NCI-H1930 (cell line): ENCODE measurements at regions not wholly inside any gene's neighbourhood (a gene's known extent, or its start where the extent isn't known, plus 50 kb on each side); places are given as distances from the start of the nearest gene placed in this dataset.

Experiments
- DNase-seq, 2 experiments: peaks; one replicate each; lab custom pipeline; 2025; lab: John Stamatoyannopoulos, UW

DNA sequence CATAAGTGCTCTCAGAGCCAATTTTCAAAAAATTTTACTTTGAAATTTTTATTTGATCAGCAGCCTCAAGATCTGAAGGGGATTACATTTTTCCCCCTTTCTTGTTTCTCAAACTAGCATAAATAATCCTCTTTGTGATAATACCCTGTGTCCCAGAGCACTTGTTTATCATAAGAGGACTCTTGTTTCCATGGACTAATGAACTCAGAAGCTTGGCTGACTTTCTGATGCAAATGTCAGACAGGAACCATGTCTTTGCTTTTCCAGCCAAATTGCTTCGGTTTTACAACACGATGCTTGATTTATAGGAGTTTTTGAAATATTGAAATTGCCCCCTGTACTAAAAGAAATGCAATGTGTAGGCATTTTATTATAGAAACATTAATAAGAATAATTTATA is 859.3 kb upstream of the LCORL start:
- no peak for DNase-seq

DNA sequence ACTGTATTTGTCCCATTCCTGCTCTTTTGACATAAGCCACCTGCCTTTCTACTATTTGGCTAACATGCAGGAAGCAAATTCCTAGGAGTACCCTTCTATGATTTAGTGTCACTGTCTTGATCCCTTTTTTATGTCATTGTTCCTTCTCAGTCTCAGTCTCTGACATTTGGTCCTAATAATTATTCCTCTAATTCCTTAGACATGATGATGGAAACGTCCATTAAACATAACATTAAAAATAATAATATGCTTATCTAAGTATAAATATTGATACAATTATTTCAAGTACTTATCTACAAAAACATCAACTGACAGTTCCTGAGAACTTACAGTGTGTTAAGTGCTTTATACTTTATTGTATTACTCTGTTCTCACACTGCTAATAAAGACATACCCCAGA is 857.0 kb upstream of the LCORL start:
- no peak for DNase-seq

DNA sequence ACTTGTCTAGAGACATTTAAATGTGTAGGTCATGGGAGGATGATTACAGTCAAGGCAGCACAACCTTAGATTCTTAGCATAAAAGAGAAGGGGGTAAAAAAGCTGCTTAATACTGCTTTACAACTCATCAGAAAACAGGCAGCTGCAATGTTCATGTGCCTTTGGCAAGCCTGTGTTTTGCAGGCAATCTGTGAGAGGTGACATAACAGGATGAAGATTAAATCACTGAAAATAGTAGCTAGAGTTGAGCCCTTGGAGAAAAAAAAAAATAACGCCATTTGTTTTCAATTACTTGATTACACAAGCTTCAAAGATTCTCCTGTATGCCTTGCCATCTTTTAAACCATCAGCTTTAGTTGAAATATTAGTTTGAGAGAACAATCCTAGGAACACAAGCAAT is 847.6 kb upstream of the LCORL start:
- peak in 1 of 2 experiments; percentile 37 for DNase-seq

DNA sequence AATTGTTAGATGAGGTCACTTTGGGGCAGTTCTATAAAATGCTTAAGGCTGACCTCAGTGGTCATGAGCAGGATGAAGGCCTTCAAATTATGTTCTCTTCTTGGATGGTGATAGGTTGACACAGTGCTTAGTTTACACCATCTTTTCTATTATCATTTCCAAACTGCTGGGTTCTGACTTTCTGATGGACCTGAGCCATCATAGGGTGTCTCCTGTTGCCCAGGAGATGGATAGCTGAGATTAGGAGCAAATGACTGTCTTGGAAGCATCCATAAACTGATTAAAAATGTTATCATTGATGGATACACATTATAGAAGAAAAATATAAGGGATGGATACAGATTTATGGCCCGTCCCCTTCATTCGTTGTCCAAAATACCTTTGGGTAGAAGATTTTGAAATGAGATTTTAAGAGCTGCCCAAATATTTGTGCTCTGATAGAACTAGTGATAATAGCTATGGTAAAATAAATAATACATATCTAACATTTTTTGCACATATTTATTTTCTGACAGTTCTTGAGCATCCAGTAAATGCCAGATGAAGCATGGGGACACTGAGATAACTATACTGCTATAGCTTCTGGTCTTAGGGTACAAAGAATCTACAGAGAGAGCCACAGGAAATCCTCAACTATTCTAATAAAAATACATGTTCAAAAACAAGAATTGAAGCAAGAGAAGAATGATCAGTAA is 839.4 kb upstream of the LCORL start:
- no peak for DNase-seq

DNA sequence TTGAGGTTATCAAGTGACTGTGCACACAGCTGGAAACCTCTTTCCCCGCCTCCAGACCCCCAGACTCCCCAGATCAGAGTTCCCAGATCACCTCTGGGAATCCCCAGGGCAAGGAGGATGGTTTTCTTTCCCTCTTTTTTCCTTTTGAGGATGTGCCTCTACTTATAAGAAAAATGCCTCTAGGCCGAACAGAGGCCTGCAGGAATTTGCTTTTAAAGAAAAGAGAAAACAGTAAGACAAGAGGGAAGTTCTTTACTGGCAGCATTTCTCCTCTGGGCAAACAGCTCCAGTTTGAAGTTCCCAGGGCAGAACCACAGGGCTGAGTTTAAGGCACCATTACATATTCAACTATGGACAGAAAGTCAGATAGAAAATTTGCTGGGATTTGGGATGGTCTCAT is 837.9 kb upstream of the LCORL start:
- DNase-seq: no peak

DNA sequence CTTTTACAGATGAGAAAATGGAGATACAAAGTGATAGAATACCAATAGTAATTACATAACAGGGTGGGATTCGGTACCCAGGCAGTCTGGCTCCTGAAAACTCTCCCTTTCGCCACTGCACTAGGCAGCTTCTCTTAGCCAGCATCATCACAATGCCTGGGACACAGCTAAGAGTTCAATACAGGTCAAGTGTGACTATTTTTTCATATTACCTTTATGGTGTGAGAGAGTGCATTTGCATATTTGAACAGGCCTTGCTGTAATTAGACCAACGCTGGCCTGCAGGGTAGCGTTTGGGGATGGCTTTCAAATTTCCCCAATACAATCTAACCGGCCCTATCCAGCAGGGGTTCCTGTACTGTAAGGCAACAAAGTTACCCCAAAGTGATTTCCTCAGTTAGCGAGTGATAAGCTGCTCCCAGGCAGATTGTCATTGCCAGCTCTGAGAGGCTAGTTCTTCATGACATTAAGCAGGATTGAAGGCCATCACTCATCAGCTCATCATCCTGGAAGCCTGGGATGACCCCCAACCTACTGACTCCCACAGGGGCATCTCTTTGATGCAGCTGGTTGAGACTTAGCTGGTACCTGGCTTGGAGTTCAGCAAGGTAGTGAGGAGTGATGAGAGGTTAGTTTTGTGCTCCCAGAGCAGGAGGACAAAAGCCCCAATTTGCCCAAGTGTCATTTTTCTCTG is 836.8 kb upstream of the LCORL start:
- no peak for DNase-seq

DNA sequence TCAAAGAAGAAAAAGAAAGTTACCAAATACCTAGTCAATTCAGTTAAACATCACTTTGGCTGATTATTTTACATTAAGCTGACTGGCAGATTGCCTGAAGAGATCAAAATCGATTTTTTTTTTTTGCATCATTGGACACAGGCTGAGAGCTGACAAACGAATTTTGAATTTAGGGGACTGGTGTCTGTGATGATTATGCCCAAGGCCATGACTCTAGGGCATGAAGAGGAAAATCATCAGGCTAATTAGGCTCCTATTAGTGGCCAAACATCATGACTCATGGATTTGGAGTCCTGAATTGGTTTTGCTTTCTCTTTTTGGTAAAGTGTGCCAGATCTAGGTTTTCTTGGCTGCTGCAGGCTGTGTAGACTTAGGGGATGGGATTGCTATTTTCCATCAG is 829.3 kb upstream of the LCORL start:
- DNase-seq: peak; percentile 6 to 9

DNA sequence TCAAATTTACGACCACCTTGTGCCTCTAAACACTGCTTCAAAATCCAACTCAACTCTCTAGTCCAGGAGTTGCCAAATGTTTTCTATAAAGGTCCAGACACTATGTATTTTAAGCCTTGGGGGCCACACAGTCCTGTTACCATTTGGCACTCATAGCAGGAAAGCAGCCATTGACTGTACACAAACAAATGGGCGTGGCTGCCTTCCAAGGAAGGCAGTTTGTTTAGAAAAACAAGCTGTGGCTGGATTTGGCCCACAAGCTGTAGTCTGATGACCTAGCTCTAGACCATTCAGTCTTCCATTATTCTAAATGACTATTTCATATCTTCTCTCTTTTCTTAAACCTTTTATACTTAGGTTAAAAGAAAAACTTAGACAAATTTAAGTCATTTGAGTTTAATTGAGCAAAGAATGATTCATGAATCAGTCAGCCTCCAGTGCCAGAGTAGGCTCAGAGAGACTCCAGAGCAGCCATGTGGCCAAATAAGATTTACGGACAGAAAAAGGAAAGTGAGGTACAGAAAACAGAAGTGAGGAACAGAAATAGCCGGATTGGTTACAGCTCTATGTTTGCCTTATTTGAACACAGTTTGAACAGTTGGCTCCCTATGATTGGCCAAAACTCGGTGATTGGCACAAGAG is 825.8 kb upstream of the LCORL start:
- no peak for DNase-seq

DNA sequence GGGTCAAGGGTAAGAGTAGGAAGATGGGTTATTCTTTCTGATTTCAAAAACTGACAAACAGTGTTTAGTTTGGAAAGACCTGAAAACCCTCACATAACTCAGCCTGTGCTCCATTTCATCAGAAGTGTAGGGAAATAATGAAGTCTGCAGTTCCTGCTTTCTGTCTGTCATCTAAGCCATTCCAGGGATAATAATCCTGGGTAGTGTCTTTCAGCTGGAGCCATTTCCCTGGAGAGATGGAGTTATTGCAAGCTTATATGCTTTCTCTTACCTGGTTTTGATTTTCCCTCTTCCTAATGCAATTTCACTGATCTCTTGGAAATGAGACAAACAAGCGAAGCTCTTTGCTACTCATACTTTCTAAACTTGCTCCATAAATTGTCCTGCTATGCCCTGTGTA is 824.8 kb upstream of the LCORL start:
- DNase-seq: no peak

DNA sequence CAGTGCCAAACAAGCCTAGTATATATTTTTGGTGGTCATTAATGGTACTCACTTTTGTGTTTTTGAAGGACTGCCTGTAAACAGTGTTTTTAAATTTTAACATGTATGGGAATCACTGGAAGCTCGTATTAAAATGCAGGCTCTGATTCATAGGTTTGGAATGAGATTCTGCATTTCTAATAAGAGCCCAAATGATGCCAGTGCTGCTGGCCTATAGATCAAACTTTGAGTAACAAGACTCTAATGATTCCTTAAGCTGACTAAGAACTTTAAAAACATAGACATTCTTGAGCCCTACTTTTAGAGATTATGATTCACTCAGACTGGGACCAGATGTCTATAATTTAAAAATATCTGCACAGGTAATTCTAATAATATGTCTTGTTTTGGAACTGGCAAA is 823.2 kb upstream of the LCORL start:
- DNase-seq: no peak

DNA sequence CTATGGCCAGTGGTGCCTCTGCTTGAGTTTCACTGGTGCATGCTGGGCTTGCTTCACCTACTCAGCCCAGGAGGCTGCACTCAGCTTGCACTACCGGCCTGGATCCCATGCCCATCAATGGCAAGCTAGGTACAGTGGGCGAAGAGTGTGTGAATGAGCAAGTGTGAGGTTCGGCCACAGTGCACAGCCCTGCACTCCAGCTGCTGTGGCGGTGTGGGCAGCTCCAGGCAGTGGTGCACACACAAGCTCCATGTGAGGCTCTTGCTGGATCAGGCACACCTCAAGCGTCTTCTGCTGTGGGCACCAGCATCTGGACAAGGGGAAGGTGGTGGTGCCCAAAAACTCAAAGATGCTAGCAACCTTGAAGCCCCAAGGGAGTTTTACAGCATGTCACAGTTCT is 820.9 kb upstream of the LCORL start:
- DNase-seq: no peak

DNA sequence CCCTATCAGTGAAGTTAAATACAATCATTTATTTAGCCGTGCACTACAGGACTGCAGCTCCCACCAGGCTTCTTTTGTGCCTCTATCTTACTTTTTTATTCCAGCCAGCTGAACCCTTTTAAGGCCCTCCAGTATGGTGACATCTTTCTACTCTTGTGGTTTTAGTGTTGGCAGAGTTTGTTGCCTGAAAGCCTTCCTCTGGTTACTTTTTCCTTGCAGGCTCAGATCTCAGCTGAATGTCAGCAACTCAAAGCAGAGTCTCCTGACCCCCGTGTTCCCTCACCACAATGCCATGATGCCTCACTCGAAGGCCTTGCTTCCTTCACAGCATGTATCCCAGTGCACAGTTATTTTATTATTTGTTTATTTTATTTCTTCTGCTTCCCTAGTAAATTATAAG is 818.9 kb upstream of the LCORL start:
- DNase-seq: no peak

DNA sequence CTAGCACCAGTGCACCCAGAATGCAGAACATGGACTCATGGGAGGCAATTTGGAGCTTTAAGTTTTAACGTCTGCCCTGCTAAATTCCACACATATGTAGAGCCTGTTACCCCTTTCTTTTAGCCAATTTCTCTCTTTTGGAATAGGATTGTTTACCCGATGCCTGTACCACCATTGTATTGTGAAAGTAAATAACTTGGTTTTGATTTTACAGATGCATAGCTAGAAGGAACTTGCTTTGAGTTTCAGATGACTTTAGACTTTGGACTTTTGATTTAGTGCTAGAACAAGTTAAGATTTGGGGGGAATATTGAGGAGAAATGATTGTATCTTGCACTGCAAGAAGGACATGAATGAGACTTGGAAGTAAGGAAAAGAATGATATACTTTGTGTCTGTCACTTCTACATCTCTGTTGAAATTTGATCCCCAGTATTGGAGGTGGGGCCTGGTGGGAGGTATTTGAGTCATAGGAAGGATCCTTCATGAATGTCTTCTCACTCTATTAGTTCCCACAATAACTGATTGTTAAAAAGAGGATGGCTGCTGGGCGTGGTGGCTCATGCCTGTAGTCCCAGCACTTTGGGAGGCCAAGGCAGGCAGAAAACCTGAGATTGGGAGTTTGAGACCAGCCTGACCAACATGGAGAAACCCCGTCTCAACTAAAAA is 794.8 kb upstream of the LCORL start:
- DNase-seq: no peak

DNA sequence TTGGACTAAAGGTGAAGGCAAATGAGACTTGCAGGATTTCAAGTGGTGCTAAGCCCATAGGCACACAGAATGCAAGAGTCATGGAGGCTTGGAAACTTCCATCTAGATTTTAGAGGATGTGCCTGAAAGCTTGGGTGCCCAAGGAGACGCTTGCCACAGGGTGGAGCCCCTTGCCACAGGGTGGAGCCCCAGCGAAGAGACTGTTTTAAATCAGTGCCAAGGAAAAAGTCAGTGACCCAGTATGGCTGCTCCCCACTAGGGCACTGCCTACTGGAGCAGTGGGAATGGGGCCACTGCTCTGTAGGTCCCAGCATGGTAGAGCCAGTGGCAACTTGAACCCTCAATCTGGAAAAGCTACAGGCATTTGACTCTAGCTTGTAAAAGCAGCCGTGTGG is 794.2 kb upstream of the LCORL start:
- no peak for DNase-seq

DNA sequence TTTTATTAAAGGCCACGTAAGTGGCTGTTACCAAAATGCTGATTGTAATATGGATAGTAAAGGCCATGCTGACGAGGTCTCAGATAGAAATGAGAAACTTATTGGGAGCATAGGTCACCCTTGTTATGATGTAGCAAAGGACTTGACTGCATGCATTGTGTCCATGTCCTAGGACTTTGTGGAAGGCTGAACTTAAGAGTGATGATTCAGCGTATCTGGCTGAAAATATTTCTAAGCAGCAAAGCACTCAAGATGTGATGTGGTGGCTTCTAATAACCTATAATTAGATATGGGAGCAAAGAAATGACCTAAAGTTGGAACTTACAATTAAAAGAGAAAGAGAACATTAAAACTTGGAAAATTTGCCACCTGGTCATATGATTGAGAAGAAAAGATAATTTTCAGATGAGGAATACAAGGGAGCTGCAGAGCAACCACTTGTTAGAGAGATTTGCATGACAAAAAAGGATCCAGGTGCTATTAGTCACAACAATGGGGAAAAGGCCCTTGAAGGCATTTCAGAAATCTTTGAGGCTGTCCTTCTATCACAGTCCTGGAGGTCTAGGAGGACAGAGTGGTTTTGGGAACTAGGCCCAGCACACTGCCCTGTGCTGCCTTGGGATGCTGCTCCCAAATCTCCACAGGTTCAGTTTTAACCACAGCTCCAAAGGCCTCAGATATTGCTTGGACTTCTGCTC is 793.7 kb upstream of the LCORL start:
- DNase-seq: no peak

DNA sequence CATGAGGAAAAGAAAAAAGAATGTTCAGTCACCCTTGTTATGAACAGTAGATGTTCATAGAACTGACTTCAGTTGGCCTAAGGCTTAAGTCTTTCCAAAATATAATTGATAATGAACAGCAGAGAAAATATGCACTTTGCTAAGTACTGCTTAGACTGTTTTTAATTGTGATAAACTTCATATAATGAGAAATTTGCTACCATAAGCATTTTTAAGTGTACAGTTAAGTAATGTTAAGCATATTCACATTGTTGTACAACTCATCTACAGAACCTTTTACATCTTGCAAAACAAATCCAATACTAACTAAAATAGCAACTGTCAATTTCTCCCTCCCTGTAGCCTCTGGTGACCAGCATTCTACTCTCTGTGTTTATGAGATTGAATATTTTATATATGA is 792.2 kb upstream of the LCORL start:
- no peak for DNase-seq

DNA sequence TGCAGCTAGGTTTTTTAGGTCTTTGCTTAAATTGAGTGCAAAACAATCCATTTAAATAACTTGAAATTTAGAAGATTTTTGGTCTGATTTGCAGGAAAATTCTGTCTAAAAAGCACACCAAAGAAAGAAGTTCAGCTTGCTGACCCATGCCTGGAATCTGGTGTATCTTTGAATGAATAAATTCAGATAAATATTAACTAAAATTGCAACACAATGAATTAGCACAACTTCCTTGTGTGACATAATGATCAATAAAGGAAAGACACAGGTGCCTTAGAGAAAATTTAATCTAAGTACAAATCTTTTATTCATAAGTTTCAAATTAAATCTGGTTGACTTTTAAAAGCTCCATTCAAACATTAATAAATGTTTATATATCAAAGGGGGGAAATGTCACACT is 791.5 kb upstream of the LCORL start:
- no peak for DNase-seq

DNA sequence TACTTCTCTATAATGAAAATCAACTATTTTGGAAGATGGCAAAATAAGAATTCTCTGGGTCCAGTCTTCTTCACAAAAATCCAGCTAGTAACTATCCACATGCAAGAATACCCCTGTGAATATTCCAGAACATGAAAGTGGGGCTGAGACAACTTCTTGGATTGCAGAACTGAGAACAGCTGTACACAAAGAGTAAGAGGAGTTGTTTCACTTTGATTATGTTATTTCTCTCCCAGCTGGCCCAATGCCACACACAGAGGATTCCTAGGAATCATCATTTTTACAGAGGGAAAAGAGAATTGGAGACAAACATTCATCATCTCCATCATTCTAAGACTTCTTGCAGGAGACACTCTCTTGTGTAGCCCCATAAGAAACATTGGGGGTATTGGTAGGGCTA is 782.2 kb upstream of the LCORL start:
- DNase-seq: no peak

DNA sequence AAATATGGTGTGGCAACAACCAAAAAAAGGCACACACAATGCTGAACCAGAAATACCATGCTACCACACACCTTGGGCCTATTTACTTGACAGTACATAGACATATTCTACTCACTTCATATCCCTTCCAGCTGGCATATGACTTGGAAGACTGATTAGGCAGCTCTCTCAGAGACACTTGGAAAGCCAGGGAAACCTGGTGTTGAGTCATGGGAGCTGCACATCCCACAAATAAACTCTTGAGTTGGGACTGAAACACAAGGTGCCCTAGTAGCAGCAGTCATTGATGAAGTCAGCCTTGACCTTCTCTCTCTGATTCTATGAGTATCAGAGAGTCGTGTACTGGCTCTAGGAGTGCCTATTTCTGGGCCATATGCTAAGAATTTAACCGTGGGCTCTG is 776.6 kb upstream of the LCORL start:
- no peak for DNase-seq

DNA sequence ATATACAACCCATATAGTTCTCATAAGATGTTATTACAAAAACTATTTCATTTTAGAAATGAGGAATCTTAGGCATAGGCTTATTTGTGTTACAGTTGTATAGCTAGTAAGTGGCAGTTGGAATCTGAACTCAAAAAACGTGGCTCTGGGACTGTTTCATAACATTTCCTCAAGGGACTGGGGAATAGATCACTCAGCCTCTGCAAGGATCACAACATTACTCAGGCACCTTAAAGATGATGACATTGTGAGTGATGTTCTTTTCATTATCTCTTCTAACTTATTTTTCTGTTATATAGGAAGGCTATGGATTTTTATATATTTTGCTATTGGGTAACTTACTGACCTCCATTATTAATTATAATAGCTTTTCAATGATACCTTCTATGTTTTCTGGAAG is 774.2 kb upstream of the LCORL start:
- no peak for DNase-seq

DNA sequence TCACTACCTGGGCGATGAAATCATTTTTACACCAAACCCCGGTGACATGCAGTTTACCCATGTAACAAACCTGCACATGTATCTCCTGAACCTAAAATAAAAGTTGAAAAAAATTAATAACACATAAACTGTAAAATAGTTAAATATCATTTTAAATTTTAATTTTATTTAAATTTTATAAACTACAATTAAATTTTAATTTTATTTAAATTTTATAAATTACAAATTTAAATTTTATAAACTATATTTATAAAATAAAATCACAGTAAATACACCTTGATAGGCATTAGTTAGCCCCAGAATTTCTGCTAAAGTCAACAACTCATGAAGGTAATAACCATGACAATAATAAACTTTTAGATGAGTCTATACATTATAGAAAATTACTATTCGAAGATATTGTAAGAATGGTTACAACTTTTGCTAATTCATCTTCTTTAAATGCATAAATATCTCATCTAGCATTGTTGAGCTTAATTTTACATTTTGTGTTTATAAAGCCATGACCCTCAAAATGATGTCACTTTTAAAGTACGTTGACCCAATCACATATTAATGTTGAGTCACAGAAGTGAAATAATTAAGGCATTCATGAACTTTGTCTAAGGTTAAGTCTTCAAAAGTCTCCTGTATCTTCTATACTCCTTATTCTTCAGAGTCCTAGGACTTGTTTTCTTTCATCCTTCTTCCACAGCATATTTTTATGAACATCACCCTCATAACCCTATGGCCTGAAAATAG is 755.8 kb upstream of the LCORL start:
- DNase-seq: no peak

DNA sequence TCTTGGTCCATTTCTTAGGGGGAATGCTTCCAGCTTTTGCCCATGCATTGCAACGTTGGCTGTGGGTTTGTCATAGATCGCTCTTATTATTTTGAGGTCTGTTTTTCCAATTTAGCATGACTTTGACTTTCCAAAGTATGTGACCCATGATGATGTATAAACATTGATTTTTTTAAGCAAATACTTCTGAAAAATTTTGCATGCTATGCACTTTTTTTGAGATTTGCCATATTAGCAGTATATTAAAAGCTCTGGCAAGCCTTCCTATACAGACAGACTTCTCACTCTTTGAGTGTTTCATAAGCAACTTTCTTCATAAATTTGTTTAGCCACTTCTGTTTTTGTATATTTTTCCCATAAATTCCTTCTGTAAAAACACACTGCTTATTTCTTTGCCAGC is 746.4 kb upstream of the LCORL start:
- DNase-seq: no peak
